ENCODE measurements at regions not wholly inside any gene's neighbourhood (a gene's known extent, or its start where the extent isn't known, plus 50 kb on each side); places are given as distances from the start of the nearest gene placed in this dataset.
A peak's percentile ranks its signal among the peaks of the same experiment; 100 is the strongest.
"Not testable (repeated sequence)": the region's sequence is repeated elsewhere in the genome, so short reads cannot be mapped to it uniquely, and the experiment has no call there.

DNA sequence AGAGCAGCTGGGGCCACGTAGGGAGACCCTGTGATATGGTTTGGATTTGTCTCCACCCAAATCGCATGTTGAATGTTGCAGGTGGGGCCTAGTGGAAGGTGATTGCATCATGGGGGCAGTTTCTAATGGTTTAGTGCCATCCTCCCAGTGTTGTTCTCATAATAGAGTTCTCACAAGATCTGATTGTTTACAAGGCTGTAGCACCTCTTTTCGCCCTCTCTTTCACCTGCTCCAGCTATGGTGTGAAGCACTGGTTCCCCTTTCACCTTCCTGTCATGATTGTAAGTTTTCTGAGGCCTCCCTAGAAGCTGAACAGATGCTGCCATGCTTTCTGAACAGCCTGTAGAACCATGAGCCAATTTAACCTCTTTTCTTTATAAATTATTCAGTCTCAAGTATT is 198.9 kb upstream of the CBLB start:
- H3K27me3 Mint-ChIP-seq (ENCODE audit: low read depth) = no peaks in the 10 kb centered on the region
- no peak for DNase-seq
- peaks cover 7% of the 10 kb centered on the region for H3K9me3 Mint-ChIP-seq
- H3K4me3 Mint-ChIP-seq = no peak overlapping the region
- H3K4me1 Mint-ChIP-seq (ENCODE audit: low read depth) = peaks cover 13% of the 10 kb centered on the region
- H3K36me3 Mint-ChIP-seq (ENCODE audit: low read depth) = no peaks in the 10 kb centered on the region
- CTCF ChIA-PET = no interaction called here
- intact Hi-C loops (cut with micrococcal nuclease) = loop anchor here (2.0 to 5.0 kb wide), 2 partner anchors 57 to 145 kb away; no protein-coding TSS in a partner anchor
- no peak overlapping the region for H3K27ac Mint-ChIP-seq

DNA sequence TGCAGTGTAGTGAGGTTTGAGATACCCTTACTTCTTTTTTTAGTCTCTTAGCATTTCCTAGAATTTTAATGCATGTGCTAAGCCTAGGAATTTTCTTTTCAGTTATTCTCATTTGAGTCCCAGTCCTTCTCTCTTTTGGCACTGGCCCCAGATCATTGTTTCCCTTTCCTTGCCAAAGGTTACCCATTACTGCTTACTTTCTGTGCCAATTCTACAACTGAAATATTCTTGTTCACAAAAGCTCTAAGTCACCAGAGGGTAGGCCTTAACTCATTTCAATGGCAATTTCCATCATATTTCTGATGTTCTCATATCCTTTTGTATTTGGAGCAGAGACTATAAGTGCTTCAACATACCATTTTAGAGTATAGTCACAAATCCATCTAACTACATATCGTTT is 199.6 kb upstream of the CBLB start:
- no peak for DNase-seq
- H3K4me1 Mint-ChIP-seq (ENCODE audit: low read depth) = peaks cover 13% of the 10 kb centered on the region
- H3K36me3 Mint-ChIP-seq (ENCODE audit: low read depth) = no peaks in the 10 kb centered on the region
- no peak overlapping the region for H3K4me3 Mint-ChIP-seq
- no peaks in the 10 kb centered on the region for H3K27me3 Mint-ChIP-seq (ENCODE audit: low read depth)
- H3K27ac Mint-ChIP-seq = peak overlapping the region; percentile 9
- peaks cover 7% of the 10 kb centered on the region for H3K9me3 Mint-ChIP-seq
- CTCF ChIA-PET = interaction anchor here (0.6 kb wide), 1 partner anchor 323 kb away, joined by 3 read pairs; no protein-coding TSS in a partner anchor
- intact Hi-C loops (cut with micrococcal nuclease) = loop anchor here (2.0 to 5.0 kb wide), 2 partner anchors 58 to 144 kb away; no protein-coding TSS in a partner anchor

DNA sequence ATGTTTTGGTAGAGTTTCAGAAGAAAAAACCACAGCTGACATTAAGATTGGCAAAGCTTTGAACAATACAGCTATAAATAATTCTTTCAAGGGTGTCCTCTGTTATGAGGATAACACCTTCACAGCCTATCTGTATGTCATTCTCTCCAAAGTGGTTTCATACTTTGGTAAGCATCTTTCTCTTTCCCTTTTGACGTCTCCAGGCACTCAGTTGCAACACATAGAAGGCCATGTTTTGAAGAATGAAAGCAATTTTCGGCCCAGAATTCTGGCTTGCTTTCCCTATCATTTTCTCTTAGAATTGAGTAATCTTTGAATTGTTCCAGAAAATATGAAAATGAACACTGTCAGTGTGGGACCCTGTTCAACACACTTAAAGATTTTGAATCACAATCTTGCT is 200.0 kb upstream of the CBLB start:
- H3K4me1 Mint-ChIP-seq (ENCODE audit: low read depth) = peaks cover 13% of the 10 kb centered on the region
- no peak overlapping the region for H3K27ac Mint-ChIP-seq
- peaks cover 5% of the 10 kb centered on the region for H3K9me3 Mint-ChIP-seq
- peak; percentile 26 for DNase-seq
- no peak overlapping the region for H3K4me3 Mint-ChIP-seq
- intact Hi-C loops (cut with micrococcal nuclease) = loop anchor here (2.0 to 5.0 kb wide), 2 partner anchors 58 to 144 kb away; no protein-coding TSS in a partner anchor
- CTCF ChIA-PET = interaction anchor here (0.6 kb wide), 1 partner anchor 323 kb away, joined by 3 read pairs; no protein-coding TSS in a partner anchor
- H3K36me3 Mint-ChIP-seq (ENCODE audit: low read depth) = no peaks in the 10 kb centered on the region
- no peaks in the 10 kb centered on the region for H3K27me3 Mint-ChIP-seq (ENCODE audit: low read depth)

DNA sequence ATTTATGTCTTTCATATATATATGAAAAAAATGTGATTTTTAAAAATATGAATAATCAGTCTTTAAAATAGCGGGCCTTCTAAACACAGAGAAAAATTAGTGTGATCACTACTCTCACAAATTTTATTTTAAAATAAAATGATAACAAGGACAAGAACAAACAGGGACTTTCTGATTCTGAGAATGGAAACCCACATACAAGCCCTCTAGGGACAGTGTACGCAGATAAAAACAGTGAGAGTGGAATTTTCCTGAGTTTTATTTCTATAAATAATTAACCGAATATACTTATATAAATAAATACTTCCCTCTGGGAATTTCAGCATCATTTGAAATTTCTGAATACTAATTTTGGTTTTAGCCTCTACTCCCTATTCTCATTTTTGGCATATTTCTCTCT is 201.4 kb upstream of the CBLB start:
- Mint-ChIP-seq H3K27me3 (ENCODE audit: low read depth) (no peaks in the 10 kb centered on the region), H3K4me1 (ENCODE audit: low read depth) (peaks cover 13% of the 10 kb centered on the region), H3K27ac (no peak overlapping the region), H3K36me3 (ENCODE audit: low read depth) (no peaks in the 10 kb centered on the region), H3K4me3 (no peak overlapping the region), H3K9me3 (no peaks in the 10 kb centered on the region)
- intact Hi-C loops (cut with micrococcal nuclease) = no loop called here
- no peak for DNase-seq
- CTCF ChIA-PET = no interaction called here

DNA sequence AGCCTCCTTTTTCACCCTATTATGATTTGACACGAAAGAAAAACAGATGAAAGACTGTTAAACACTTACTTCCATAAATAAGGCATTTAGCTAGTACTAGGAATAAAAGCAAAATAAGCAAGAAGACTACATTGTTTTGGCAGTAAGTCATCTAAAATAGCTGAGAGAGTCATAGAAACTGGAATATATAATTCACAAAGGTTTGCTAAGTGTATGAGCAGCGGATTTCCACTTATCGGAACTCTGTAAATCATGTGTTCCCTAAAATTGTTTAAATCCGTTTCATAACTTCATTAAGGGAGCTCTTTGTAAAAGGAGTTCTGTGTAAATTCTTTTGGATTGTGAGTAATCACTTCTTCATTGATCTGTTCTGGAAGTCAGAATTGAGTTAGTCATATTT is 202.5 kb upstream of the CBLB start:
- H3K27me3 Mint-ChIP-seq (ENCODE audit: low read depth) = no peaks in the 10 kb centered on the region
- H3K36me3 Mint-ChIP-seq (ENCODE audit: low read depth) = no peaks in the 10 kb centered on the region
- H3K4me3 Mint-ChIP-seq = no peak overlapping the region
- H3K9me3 Mint-ChIP-seq = no peaks in the 10 kb centered on the region
- intact Hi-C loops (cut with micrococcal nuclease) = no loop called here
- no peak for DNase-seq
- peaks cover 13% of the 10 kb centered on the region for H3K4me1 Mint-ChIP-seq (ENCODE audit: low read depth)
- no peak overlapping the region for H3K27ac Mint-ChIP-seq
- CTCF ChIA-PET = no interaction called here

DNA sequence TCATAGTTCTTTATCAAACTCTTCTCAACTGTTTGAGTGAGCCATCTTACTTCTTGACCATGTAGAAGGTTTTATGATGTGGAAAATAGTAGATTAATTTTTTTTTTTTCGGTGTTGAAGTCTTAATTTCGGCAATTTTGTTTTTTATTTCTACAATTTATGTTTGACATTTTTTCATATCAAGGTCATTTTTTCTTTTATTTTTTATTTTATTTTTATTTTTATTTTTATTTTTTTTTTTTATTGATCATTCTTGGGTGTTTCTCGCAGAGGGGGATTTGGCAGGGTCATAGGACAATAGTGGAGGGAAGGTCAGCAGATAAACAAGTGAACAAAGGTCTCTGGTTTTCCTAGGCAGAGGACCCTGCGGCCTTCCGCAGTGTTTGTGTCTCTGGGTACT is 203.8 kb upstream of the CBLB start:
- CTCF ChIA-PET; H3K27ac Mint-ChIP-seq; H3K9me3 Mint-ChIP-seq; H3K36me3 Mint-ChIP-seq (ENCODE audit: low read depth); DNase-seq; H3K4me3 Mint-ChIP-seq; intact Hi-C loops (cut with micrococcal nuclease); H3K27me3 Mint-ChIP-seq (ENCODE audit: low read depth): not testable (repeated sequence)
- H3K4me1 Mint-ChIP-seq (ENCODE audit: low read depth) = peaks cover 13% of the 10 kb centered on the region

DNA sequence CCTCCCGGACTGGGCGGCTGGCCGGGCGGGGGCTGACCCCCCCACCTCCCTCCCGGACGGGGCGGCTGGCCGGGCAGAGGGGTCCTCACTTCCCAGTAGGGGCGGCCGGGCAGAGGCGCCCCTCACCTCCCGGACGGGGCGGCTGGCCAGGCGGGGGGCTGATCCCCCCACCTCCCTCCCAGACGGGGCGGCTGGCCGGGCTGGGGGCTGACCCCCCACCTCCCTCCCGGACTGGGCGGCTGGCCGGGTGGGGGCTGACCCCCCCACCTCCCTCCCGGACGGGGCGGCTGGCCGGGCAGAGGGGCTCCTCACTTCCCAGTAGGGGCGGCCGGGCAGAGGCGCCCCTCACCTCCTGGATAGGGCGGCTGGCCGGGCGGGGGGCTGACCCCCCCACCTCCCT is 205.0 kb upstream of the CBLB start:
- H3K27me3 Mint-ChIP-seq (ENCODE audit: low read depth); intact Hi-C loops (cut with micrococcal nuclease): not testable (repeated sequence)

DNA sequence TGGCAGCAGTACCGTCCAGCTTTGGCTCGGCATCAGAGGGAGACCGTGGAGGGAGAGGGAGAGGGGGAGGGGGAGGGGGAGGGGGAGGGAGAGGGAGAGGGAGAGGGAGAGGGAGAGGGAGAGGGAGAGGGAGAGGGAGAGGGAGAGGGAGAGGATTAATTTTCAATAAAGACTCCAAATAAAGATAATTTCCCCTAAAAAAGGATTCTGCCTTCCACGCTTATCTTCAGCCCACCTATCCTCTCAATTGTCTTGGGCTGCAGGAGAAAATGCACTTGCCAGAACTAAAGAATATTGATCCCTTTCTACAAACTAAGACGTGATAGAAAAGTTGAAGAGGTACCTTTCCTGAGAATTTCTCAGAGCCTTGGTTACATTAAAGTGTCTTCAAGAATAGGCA is 206.9 kb upstream of the CBLB start:
- H3K27me3 Mint-ChIP-seq (ENCODE audit: low read depth); intact Hi-C loops (cut with micrococcal nuclease); H3K27ac Mint-ChIP-seq; H3K4me1 Mint-ChIP-seq (ENCODE audit: low read depth); H3K9me3 Mint-ChIP-seq; H3K36me3 Mint-ChIP-seq (ENCODE audit: low read depth); DNase-seq; H3K4me3 Mint-ChIP-seq; CTCF ChIA-PET: not testable (repeated sequence)

More for the DNA sequence above, 205.0 kb upstream of the CBLB start:
- DNase-seq; CTCF ChIA-PET; H3K4me1 Mint-ChIP-seq (ENCODE audit: low read depth); H3K36me3 Mint-ChIP-seq (ENCODE audit: low read depth); H3K9me3 Mint-ChIP-seq; H3K27ac Mint-ChIP-seq; H3K4me3 Mint-ChIP-seq: not testable (repeated sequence)

DNA sequence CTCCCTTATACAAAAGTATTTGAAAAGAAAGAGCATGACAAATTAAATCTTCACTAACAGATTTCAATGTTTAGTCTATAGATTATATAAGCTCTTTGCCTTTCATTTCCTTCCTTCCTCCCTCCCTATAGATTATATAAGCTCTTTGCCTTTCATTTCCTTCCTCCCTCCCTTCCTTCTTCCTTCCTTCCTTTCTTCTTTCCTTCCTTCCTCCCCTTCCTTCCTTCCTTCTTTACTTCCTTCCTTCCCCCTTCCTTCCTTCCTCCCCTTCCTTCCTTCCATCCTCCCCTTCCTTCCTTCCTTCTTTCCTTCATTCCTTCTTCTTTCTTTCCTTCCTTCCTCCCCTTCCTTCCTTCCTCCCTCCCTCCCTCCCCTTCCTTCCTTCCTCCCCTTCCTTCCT is 209.8 kb upstream of the CBLB start:
- Mint-ChIP-seq H3K27me3 (ENCODE audit: low read depth) (no peaks in the 10 kb centered on the region), H3K36me3 (ENCODE audit: low read depth) (no peaks in the 10 kb centered on the region), H3K9me3 (no peaks in the 10 kb centered on the region), H3K27ac (no peak overlapping the region), H3K4me3 (no peak overlapping the region), H3K4me1 (ENCODE audit: low read depth) (peaks cover 1% of the 10 kb centered on the region)
- no peak for DNase-seq
- intact Hi-C loops (cut with micrococcal nuclease) = no loop called here
- CTCF ChIA-PET = no interaction called here

DNA sequence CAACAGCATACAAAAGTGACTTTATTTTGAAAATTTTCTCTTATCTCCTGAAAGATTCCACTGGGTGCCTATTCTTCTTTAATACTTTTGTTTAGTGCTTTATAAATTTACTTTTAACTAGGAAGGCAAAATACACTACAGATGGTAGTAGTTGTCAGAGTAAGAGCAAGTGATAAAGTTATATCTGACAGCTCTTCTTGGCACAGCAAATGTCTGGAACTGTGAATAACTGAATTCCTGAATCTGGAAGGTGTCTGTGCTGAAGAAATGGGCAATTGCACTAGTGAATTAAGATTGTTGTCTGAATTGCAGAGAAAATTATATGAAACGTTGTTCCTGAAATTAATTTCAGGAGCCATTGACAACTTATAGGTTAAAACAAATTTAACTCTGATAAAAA is 213.8 kb upstream of the CBLB start:
- peaks cover 6% of the 10 kb centered on the region for H3K4me1 Mint-ChIP-seq (ENCODE audit: low read depth)
- CTCF ChIA-PET = interaction anchor here (0.7 kb wide), 1 partner anchor 57 kb away, joined by 3 read pairs; no protein-coding TSS in a partner anchor
- no peak for DNase-seq
- peaks cover 1% of the 10 kb centered on the region for H3K36me3 Mint-ChIP-seq (ENCODE audit: low read depth)
- intact Hi-C loops (cut with micrococcal nuclease) = no loop called here
- no peaks in the 10 kb centered on the region for H3K27me3 Mint-ChIP-seq (ENCODE audit: low read depth)
- no peak overlapping the region for H3K27ac Mint-ChIP-seq
- no peak overlapping the region for H3K4me3 Mint-ChIP-seq
- H3K9me3 Mint-ChIP-seq = peaks cover 2% of the 10 kb centered on the region

DNA sequence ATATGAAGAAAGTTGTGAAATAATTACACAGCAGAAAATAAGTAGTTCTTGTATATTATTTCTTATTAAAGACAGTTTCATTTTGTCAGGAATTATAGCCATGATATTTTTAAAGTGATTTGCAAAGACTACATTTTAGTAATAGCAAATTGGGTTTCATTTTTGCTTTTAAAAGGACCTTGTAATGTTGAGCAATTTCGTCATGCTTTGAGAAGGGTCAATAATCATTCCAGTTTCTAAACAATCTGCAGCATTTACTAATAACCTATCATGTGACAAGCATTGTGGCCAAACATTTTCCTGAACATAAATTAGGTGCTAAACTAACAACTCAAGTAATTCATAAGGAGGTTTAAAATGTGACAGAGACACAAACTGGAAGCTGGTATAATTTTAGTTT is 214.4 kb upstream of the CBLB start:
- DNase-seq = no peak
- CTCF ChIA-PET = interaction anchor here (0.7 kb wide), 1 partner anchor 128 kb away, joined by 4 read pairs; no protein-coding TSS in a partner anchor
- Mint-ChIP-seq H3K27ac (no peak overlapping the region), H3K36me3 (ENCODE audit: low read depth) (peaks cover 1% of the 10 kb centered on the region), H3K9me3 (peaks cover 2% of the 10 kb centered on the region), H3K27me3 (ENCODE audit: low read depth) (no peaks in the 10 kb centered on the region), H3K4me3 (no peak overlapping the region), H3K4me1 (ENCODE audit: low read depth) (peaks cover 6% of the 10 kb centered on the region)
- intact Hi-C loops (cut with micrococcal nuclease) = no loop called here

DNA sequence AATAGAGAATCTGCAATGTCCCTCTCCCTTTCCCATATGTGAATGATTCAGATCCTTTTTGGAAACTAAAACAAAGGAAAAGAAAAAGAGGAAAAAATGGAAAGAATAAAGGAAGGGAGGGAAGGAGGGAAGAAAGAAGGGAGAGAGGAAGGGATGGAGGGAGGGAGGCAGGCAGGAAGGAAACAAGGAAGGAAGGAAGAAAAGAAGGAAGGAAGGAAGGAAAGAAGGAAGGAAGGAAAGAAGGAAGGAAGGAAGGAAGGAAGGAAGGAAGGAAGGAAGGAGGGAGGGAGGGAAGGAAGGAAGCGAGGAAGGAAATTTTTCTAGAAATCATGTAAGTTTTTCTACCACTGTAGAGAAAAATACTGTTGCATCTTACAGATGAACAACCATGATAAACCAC is 215.0 kb upstream of the CBLB start:
- peaks cover 1% of the 10 kb centered on the region for H3K36me3 Mint-ChIP-seq (ENCODE audit: low read depth)
- no peak for DNase-seq
- H3K27ac Mint-ChIP-seq = no peak overlapping the region
- CTCF ChIA-PET = no interaction called here
- intact Hi-C loops (cut with micrococcal nuclease) = no loop called here
- peaks cover 2% of the 10 kb centered on the region for H3K9me3 Mint-ChIP-seq
- H3K27me3 Mint-ChIP-seq (ENCODE audit: low read depth) = no peaks in the 10 kb centered on the region
- peaks cover 6% of the 10 kb centered on the region for H3K4me1 Mint-ChIP-seq (ENCODE audit: low read depth)
- H3K4me3 Mint-ChIP-seq = no peak overlapping the region

DNA sequence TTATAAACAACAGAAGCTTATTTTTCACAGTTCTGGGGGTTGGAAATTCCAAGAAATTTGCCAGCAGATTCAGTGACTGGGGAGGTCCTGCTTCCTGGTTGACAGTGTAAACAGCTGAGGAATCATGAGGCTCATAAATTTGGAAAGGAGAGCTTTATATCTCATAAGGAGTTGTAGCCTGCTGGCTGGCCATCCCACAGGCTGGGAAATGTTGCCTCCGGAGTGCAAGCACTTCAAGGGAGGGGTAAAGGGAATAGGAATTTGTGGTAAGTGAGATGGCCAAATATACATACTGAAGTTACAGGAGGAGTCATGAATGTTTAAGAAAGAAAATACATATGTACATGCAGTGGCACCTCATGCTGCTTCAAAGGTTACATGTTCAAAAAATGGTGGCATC is 217.2 kb upstream of the CBLB start:
- peaks cover 6% of the 10 kb centered on the region for H3K4me1 Mint-ChIP-seq (ENCODE audit: low read depth)
- H3K4me3 Mint-ChIP-seq = no peak overlapping the region
- intact Hi-C loops (cut with micrococcal nuclease) = no loop called here
- DNase-seq = no peak
- peaks cover 2% of the 10 kb centered on the region for H3K9me3 Mint-ChIP-seq
- H3K36me3 Mint-ChIP-seq (ENCODE audit: low read depth) = peaks cover 1% of the 10 kb centered on the region
- H3K27ac Mint-ChIP-seq = no peak overlapping the region
- H3K27me3 Mint-ChIP-seq (ENCODE audit: low read depth) = no peaks in the 10 kb centered on the region
- CTCF ChIA-PET = no interaction called here

DNA sequence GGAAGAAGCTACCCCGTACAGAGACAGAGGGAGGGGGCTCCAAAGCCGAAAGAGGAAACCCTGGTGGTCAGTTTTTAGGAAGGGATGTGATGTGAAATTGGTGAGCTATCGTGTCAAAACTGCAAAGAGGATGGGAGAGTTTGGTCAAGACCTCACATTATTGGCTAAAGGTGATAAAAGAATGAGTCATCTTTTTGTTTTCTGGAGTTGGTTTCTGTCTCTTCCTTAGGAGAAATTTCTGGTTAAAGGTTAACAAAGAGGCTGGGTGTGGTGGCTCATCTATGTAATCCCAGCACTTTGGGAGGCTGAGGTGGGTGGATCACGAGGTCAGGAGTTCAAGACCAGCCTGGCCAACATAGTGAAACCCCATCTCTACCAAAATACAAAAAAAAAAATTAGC is 217.8 kb upstream of the CBLB start:
- H3K27me3 Mint-ChIP-seq (ENCODE audit: low read depth) = no peaks in the 10 kb centered on the region
- H3K9me3 Mint-ChIP-seq = peaks cover 2% of the 10 kb centered on the region
- H3K27ac Mint-ChIP-seq = no peak overlapping the region
- DNase-seq = no peak
- peaks cover 6% of the 10 kb centered on the region for H3K4me1 Mint-ChIP-seq (ENCODE audit: low read depth)
- CTCF ChIA-PET = no interaction called here
- no peak overlapping the region for H3K4me3 Mint-ChIP-seq
- intact Hi-C loops (cut with micrococcal nuclease) = no loop called here
- peaks cover 1% of the 10 kb centered on the region for H3K36me3 Mint-ChIP-seq (ENCODE audit: low read depth)
